Astrocyte of the cerebellum (primary cell): ENCODE measurements at regions not wholly inside any gene's neighbourhood (a gene's known extent, or its start where the extent isn't known, plus 50 kb on each side); places are given as distances from the start of the nearest gene placed in this dataset.
"Not testable (repeated sequence)": the region's sequence is repeated elsewhere in the genome, so short reads cannot be mapped to it uniquely, and the experiment has no call there.

ENCODE experiments used
- DNase-seq: peaks from one replicate; pipeline ENCODE4 v3.0.0-alpha.2; 2011; ENCODE audit warnings: low read depth
- H3K4me3 ChIP-seq: 2 replicates; pipeline ENCODE4 v1.5.1; 2011; ENCODE audit warnings: mild to moderate bottlenecking, low read depth, low read length, moderate library complexity
- CTCF ChIP-seq: IDR thresholded peaks from 2 replicates; pipeline ENCODE4 v1.5.1; 2012; ENCODE audit warnings: low read length, low read depth, moderate library complexity, mild to moderate bottlenecking; ENCODE audit errors: missing control alignments
- in situ Hi-C: cut with HindIII; loops from 2 replicates; pipeline ENCODE4 v1.10.0; 2017; ENCODE audit warnings: low sequenced_read_pairs

DNA sequence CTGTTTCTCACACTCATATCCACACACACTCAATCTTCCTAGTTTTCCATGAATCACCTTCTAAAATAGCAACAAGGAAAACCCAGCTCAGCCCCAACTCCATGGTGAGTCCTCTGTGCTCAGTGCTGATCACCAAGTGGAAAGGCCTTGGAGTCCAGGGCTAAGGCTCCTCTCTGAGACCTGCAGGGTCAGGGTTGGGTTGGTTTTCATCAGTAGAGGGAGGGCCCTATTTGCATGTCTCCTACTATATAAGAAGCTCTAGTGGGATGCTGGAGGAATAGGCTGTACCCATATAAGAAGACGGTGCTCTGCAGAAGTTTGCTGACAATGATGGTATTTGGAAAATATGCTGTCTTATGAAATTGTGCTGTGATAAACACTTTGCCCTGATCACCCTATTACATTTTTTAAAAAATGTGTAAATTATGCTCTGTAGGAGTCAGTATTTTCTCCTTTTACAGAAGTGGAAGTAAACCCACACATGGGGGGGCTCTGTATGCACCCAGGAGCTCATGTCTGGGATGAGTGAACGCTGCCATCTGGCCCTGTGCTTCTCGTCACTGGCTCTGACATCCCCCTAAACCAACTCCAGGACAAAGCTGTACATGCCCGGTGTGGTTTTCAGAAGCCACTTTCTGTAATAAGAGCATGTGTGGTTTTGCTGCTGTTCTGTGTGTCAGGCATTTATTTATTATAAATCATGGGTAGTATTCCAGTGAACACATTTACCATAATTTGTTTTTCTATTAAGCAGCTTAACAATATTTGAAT lies 536.3 kb downstream of the TMEM121 start:
- DNase-seq = no peak
- no peak for TF ChIP-seq CTCF
- in situ Hi-C loops = no loop called here
- H3K4me3 ChIP-seq = no peak overlapping the region

GRCh38 chr14:106067935-106068334 lies 541.6 kb downstream of the TMEM121 start:
- DNase-seq = no peak
- H3K4me3 ChIP-seq = no peak overlapping the region
- no peak for TF ChIP-seq CTCF
- in situ Hi-C loops = no loop called here

- in situ Hi-C loops = no loop called here
- TF ChIP-seq CTCF = no peak
- H3K4me3 ChIP-seq = no peak overlapping the region
- DNase-seq = no peak
Measured at GRCh38 chr14:106069804-106070625, 543.6 kb downstream of the TMEM121 start.

- H3K4me3 ChIP-seq = no peak overlapping the region
- DNase-seq = no peak
- in situ Hi-C loops = no loop called here
- TF ChIP-seq CTCF = no peak
Measured at GRCh38 chr14:106080922-106081321, 554.5 kb downstream of the TMEM121 start.

GRCh38 chr14:106081721-106082120 lies 555.3 kb downstream of the TMEM121 start:
- in situ Hi-C loops, DNase-seq, H3K4me3 ChIP-seq: not testable (repeated sequence)

DNA sequence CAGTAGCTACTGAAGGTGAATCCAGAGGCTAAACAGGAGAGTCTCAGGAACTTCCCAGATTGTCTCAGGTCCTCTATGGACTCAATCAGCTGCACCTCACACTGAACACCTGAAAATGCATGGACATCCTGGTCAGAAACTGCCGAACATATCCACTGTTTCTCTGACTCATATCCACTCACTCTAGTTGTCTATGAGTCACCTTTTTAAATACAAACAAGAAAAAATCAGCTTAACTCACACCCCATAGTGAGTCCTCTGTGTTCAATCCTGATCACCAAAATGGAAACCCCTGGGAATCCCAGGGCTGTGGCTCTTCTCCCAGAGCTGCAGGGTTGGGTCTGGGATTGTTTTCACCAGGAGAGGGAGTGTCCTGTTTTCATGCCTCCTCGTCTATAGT lies 556.7 kb downstream of the TMEM121 start:
- no peak for TF ChIP-seq CTCF
- no peak overlapping the region for H3K4me3 ChIP-seq
- no peak for DNase-seq
- in situ Hi-C loops = no loop called here

- no peak for TF ChIP-seq CTCF
- no peak overlapping the region for H3K4me3 ChIP-seq
- in situ Hi-C loops = no loop called here
- no peak for DNase-seq
Measured at GRCh38 chr14:106087837-106088236, 561.5 kb downstream of the TMEM121 start.

DNA sequence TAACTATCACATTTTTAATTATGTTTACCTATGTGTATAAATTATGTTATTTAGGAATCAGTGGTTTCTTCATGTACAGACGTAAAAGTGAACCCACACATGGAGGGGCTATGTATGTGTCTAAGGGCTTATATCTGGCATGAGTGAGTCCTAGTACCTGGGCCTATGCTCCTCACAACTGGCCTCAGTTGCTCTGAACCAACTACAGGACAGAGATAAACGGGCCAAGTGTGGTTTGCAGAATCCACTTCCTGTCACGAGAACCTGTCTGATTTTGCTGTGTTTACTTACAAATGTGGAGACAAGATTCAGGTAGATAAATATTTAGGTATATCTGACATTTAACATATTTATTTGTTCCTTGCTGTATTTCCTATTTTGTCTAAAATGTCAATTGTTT lies 562.5 kb downstream of the TMEM121 start:
- H3K4me3 ChIP-seq, DNase-seq, in situ Hi-C loops: not testable (repeated sequence)
